ENCODE measurements at regions not wholly inside any gene's neighbourhood (a gene's known extent, or its start where the extent isn't known, plus 50 kb on each side); places are given as distances from the start of the nearest gene placed in this dataset.

DNA sequence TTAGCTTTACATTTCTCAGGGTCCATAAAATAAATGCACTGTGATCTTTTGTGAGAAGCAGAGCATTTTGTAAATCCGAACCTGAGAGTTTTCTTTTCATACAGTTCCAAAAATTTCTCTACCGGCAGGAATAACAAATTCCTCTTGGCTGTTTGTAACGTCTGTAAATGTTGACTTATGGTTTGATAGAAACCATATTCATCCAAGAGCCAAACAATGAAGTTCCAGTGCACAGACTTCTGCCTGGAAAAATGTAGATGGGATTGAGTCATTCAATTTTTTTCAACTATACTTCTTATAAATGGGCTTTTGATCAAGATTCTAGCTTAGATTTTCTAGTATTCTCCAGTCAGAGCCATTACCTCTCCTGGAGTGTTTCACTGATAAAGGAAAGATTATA, 530.6 kb downstream of the TFEC start:
- TF ChIP-seq, protein P1, sequence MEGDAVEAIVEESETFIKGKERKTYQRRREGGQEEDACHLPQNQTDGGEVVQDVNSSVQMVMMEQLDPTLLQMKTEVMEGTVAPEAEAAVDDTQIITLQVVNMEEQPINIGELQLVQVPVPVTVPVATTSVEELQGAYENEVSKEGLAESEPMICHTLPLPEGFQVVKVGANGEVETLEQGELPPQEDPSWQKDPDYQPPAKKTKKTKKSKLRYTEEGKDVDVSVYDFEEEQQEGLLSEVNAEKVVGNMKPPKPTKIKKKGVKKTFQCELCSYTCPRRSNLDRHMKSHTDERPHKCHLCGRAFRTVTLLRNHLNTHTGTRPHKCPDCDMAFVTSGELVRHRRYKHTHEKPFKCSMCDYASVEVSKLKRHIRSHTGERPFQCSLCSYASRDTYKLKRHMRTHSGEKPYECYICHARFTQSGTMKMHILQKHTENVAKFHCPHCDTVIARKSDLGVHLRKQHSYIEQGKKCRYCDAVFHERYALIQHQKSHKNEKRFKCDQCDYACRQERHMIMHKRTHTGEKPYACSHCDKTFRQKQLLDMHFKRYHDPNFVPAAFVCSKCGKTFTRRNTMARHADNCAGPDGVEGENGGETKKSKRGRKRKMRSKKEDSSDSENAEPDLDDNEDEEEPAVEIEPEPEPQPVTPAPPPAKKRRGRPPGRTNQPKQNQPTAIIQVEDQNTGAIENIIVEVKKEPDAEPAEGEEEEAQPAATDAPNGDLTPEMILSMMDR (conservative IDR thresholded peaks at IDR 0.05; ENCODE audit: low read depth, low read length), result no peak
- DNase-seq (ENCODE audit: low read depth), result no peak
- no peak overlapping the region for H3K4me3 ChIP-seq (ENCODE audit: low read depth, low read length)

DNA sequence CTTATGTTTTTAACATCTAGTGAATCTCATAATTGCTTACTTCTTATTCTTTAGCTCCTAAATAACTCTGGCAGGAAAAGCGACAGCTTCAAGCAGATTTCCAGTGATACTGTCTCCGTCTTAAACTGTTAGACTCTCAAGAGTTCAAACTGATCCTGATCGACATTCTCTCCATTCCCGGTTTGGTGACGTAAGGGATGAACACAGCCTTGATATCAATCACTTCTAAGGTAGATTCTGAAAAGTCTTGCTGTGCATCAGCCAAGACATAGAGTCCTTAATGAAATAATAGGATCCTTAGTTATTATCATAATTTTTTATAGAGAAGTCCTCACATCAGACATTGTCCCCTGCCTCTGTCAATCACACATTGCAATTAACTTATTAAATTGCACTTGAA, 534.6 kb downstream of the TFEC start:
- DNase-seq (ENCODE audit: low read depth), result no peak
- TF ChIP-seq, protein P1 (conservative IDR thresholded peaks at IDR 0.05; ENCODE audit: low read depth, low read length), result no peak
- H3K4me3 ChIP-seq (ENCODE audit: low read depth, low read length), result no peak overlapping the region

DNA sequence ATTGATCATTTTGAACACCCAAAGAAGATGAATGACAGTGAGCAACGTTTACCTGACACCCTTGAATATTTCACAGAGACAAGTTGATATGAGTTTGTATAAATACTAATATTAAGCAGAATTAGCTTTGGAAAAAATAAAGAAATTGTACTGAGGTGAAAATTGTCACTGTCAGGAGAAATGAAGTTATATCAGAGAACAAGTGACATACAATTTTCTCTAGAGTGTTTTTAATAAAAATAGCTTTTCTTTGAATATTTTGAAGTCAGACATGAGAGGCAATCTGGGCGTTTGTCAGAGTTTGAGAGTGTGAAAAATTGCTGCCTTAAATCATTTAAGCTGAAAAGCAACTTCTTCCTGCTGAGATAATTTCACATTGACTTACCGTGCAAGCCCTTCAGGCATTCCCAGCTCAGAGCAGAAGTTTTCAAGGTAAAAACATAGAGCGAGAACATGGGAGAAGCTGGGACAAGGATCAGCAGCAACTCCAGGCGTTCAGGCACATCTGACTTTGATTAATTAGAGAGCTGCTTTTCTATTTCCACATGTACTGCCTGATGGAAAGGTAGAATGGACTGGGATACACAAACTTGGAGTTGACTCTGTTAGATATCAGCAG, 535.9 kb downstream of the TFEC start:
- H3K4me3 ChIP-seq (ENCODE audit: low read depth, low read length), result no peak overlapping the region
- no peak for DNase-seq (ENCODE audit: low read depth)
- TF ChIP-seq, protein P1 (conservative IDR thresholded peaks at IDR 0.05; ENCODE audit: low read depth, low read length), result no peak

DNA sequence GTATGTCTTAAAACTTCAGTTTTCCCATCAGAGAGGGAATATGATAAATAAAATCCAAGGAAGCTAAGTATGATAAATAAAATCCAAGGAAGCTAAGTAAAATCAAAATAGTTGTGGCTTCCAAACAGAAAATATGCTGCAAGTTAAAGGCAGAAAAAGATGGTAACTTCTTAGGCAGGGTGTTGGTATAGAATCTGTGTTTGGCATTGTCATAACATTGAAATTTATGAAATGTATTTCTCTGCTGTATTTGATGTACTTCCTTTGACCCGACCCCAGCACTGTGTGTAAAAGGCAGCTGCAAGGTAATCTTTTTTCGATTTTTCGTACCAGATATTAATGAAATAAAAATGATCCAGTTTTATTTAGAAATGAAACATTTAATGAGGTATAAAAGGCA, 537.2 kb downstream of the TFEC start:
- TF ChIP-seq, protein P1 (conservative IDR thresholded peaks at IDR 0.05; ENCODE audit: low read depth, low read length), result no peak
- H3K4me3 ChIP-seq (ENCODE audit: low read depth, low read length), result no peak overlapping the region
- no peak for DNase-seq (ENCODE audit: low read depth)

DNA sequence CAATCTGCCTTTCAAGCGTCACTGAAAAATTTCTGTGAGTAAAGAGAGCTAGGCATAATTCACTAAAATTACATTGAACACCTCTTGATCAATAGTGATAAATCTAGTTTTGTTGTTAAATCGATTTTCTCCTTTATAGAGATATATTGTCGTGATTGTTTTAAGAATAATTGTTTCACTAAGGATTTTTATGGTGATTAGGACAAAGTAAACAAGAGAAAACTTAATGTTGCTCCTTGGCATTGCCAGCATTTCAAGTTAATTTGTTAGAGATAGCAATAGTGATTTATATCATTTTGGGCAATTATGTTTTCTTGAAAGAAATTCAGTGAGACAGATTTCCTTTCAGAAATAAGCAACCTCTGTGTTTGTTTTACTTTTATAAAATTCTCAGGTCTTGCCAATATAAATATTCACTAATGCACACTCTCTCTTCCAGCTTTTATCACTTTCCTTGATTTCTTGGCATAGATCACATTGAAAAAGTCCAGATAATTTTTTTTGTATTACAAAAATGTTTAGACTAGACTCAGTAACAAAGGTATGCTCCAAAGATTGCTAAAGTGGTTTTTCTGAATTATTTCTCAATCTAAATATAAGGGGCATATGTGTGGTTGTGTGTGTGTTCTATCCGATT, 538.7 kb downstream of the TFEC start:
- TF ChIP-seq, protein P1 (conservative IDR thresholded peaks at IDR 0.05; ENCODE audit: low read depth, low read length), result no peak
- peak; percentile 31 for DNase-seq (ENCODE audit: low read depth)
- H3K4me3 ChIP-seq (ENCODE audit: low read depth, low read length), result no peak overlapping the region

DNA sequence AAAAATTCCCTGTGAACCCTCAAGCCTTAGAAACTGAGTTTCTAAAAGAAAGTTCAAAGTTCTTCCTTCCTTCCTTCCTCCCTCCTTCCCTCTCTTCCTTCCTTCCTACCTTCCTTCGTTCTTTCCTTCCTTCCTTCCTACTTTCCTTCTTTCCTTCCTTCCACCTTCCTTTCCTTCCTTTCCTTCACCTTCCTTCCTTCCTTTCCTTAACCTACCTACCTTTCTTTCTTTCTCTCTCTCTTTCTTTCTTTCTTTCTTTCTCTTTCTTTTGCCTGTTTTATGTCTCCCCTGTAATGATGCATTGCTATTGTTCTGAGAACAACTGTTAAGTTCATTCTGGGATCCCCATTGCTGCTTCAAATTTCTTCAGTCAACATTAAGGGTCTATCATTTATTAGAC, 551.1 kb downstream of the TFEC start:
- no peak for DNase-seq (ENCODE audit: low read depth)
- H3K4me3 ChIP-seq (ENCODE audit: low read depth, low read length), result no peak overlapping the region
- TF ChIP-seq, protein P1 (conservative IDR thresholded peaks at IDR 0.05; ENCODE audit: low read depth, low read length), result no peak

DNA sequence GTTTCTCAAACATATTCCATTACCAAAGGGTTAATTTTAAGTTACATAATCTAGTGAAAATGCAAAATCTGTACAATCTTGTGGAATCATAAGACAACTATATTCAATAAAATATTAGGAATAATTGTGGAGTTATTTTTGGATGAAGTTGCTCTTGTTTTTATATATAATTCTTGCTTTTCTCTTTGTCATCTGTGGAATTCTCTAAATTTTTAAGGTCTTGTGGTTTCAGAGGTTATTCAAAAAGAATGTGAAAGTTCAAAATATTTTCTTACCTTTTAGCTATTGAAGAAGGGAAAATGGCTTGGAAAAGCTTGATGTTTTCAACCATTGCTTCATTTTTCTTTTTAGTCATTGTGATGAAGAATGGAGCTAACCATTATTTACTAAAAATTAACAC, 552.1 kb downstream of the TFEC start:
- TF ChIP-seq, protein P1 (conservative IDR thresholded peaks at IDR 0.05; ENCODE audit: low read depth, low read length), result no peak
- DNase-seq (ENCODE audit: low read depth), result peak; percentile 58
- H3K4me3 ChIP-seq (ENCODE audit: low read depth, low read length), result no peak overlapping the region

All from choroid plexus epithelial cell (primary cell).